ENCODE measurements at regions not wholly inside any gene's neighbourhood (a gene's known extent, or its start where the extent isn't known, plus 50 kb on each side); places are given as distances from the start of the nearest gene placed in this dataset.

- Histone ChIP-seq H3K27ac (ENCODE audit: low read depth, low read length) (no peak overlapping the region), H3K4me2 (ENCODE audit: low read length) (no peak overlapping the region), H3K79me2 (ENCODE audit: control insufficient read depth, insufficient read depth, low read length, poor library complexity) (no peaks in the 10 kb centered on the region), H2BK12ac (ENCODE audit: low read length) (no peak overlapping the region), H2AFZ (ENCODE audit: insufficient read depth, low read length, poor library complexity) (no peak overlapping the region), H3K23ac (ENCODE audit: low read length) (no peak overlapping the region), H3K4me1 (ENCODE audit: control insufficient read depth in 1 of 2, insufficient read depth in 2 of 2, low read length in 2 of 2) (no peaks in the 10 kb centered on the region), H4K91ac (ENCODE audit: low read depth, low read length) (no peak overlapping the region), H2BK120ac (ENCODE audit: insufficient read depth, low read length, poor library complexity) (no peak overlapping the region), H3K4ac (ENCODE audit: low read depth, low read length) (no peak overlapping the region), H3K18ac (ENCODE audit: low read length) (no peak overlapping the region), H2AK5ac (ENCODE audit: low read length) (no peak overlapping the region), H4K8ac (ENCODE audit: low read depth, low read length) (no peak overlapping the region), H2BK5ac (ENCODE audit: low read depth, low read length, poor library complexity) (no peak overlapping the region), H4K12ac (ENCODE audit: low read depth, low read length) (no peak overlapping the region), H3K27me3 (ENCODE audit: insufficient read depth, low read length) (no peaks in the 10 kb centered on the region), H3K9me3 (ENCODE audit: insufficient read depth, low read depth, low read length) (no peaks in the 10 kb centered on the region), H3K79me1 (ENCODE audit: low read length) (no peaks in the 10 kb centered on the region), H3K36me3 (ENCODE audit: control insufficient read depth in 1 of 2, insufficient read depth in 2 of 2, low read length in 2 of 2) (no peaks in the 10 kb centered on the region), H3K4me3 (ENCODE audit: low read depth, low read length) (no peak overlapping the region), H3K14ac (ENCODE audit: low read length) (no peak overlapping the region), H3K9ac (ENCODE audit: low read length) (no peak overlapping the region)
- no CpG with 5 or more reads among the region's 3 CpGs for WGBS (ENCODE audit: extremely low coverage, insufficient coverage, insufficient read length)
- no peak for DNase-seq
Measured at GRCh38 chr4:179855469-179855868, 2387.7 kb upstream of the TENM3 start.

- WGBS (ENCODE audit: extremely low coverage, insufficient coverage, insufficient read length): no CpG with 5 or more reads among the region's 4 CpGs
- no peaks in the 10 kb centered on the region for H3K79me1 ChIP-seq (ENCODE audit: low read length)
- no peak overlapping the region for H3K18ac ChIP-seq (ENCODE audit: low read length)
- no peak overlapping the region for H3K4ac ChIP-seq (ENCODE audit: low read depth, low read length)
- H2AFZ ChIP-seq (ENCODE audit: insufficient read depth, low read length, poor library complexity): no peak overlapping the region
- no peak overlapping the region for H3K23ac ChIP-seq (ENCODE audit: low read length)
- no peak overlapping the region for H2AK5ac ChIP-seq (ENCODE audit: low read length)
- DNase-seq: no peak
- no peaks in the 10 kb centered on the region for H3K79me2 ChIP-seq (ENCODE audit: control insufficient read depth, insufficient read depth, low read length, poor library complexity)
- H2BK120ac ChIP-seq (ENCODE audit: insufficient read depth, low read length, poor library complexity): no peak overlapping the region
- H3K36me3 ChIP-seq (ENCODE audit: control insufficient read depth in 1 of 2, insufficient read depth in 2 of 2, low read length in 2 of 2): no peaks in the 10 kb centered on the region
- no peak overlapping the region for H3K27ac ChIP-seq (ENCODE audit: low read depth, low read length)
- H3K4me1 ChIP-seq (ENCODE audit: control insufficient read depth in 1 of 2, insufficient read depth in 2 of 2, low read length in 2 of 2): no peaks in the 10 kb centered on the region
- no peak overlapping the region for H4K8ac ChIP-seq (ENCODE audit: low read depth, low read length)
- H3K9ac ChIP-seq (ENCODE audit: low read length): no peak overlapping the region
- no peaks in the 10 kb centered on the region for H3K27me3 ChIP-seq (ENCODE audit: insufficient read depth, low read length)
- no peaks in the 10 kb centered on the region for H3K9me3 ChIP-seq (ENCODE audit: insufficient read depth, low read depth, low read length)
- H4K91ac ChIP-seq (ENCODE audit: low read depth, low read length): no peak overlapping the region
- no peak overlapping the region for H3K4me3 ChIP-seq (ENCODE audit: low read depth, low read length)
- H4K12ac ChIP-seq (ENCODE audit: low read depth, low read length): no peak overlapping the region
- no peak overlapping the region for H2BK12ac ChIP-seq (ENCODE audit: low read length)
- no peak overlapping the region for H3K4me2 ChIP-seq (ENCODE audit: low read length)
- no peak overlapping the region for H2BK5ac ChIP-seq (ENCODE audit: low read depth, low read length, poor library complexity)
- no peak overlapping the region for H3K14ac ChIP-seq (ENCODE audit: low read length)
Measured at GRCh38 chr4:179858221-179858620, 2385.0 kb upstream of the TENM3 start.

- no peaks in the 10 kb centered on the region for H3K79me2 ChIP-seq (ENCODE audit: control insufficient read depth, insufficient read depth, low read length, poor library complexity)
- H3K18ac ChIP-seq (ENCODE audit: low read length): no peak overlapping the region
- no peak overlapping the region for H2BK120ac ChIP-seq (ENCODE audit: insufficient read depth, low read length, poor library complexity)
- H2AK5ac ChIP-seq (ENCODE audit: low read length): no peak overlapping the region
- no peak overlapping the region for H2AFZ ChIP-seq (ENCODE audit: insufficient read depth, low read length, poor library complexity)
- H3K4me2 ChIP-seq (ENCODE audit: low read length): no peak overlapping the region
- no peak overlapping the region for H3K27ac ChIP-seq (ENCODE audit: low read depth, low read length)
- H3K9ac ChIP-seq (ENCODE audit: low read length): no peak overlapping the region
- no peak overlapping the region for H2BK5ac ChIP-seq (ENCODE audit: low read depth, low read length, poor library complexity)
- no peak overlapping the region for H3K14ac ChIP-seq (ENCODE audit: low read length)
- H3K36me3 ChIP-seq (ENCODE audit: control insufficient read depth in 1 of 2, insufficient read depth in 2 of 2, low read length in 2 of 2): no peaks in the 10 kb centered on the region
- H3K79me1 ChIP-seq (ENCODE audit: low read length): no peaks in the 10 kb centered on the region
- H3K27me3 ChIP-seq (ENCODE audit: insufficient read depth, low read length): no peaks in the 10 kb centered on the region
- no peaks in the 10 kb centered on the region for H3K9me3 ChIP-seq (ENCODE audit: insufficient read depth, low read depth, low read length)
- H3K23ac ChIP-seq (ENCODE audit: low read length): no peak overlapping the region
- no peak overlapping the region for H3K4me3 ChIP-seq (ENCODE audit: low read depth, low read length)
- H3K4ac ChIP-seq (ENCODE audit: low read depth, low read length): no peak overlapping the region
- no peaks in the 10 kb centered on the region for H3K4me1 ChIP-seq (ENCODE audit: control insufficient read depth in 1 of 2, insufficient read depth in 2 of 2, low read length in 2 of 2)
- DNase-seq: peak; percentile 46 to 78
- WGBS (ENCODE audit: extremely low coverage, insufficient coverage, insufficient read length): no CpG with 5 or more reads among the region's 6 CpGs
- no peak overlapping the region for H2BK12ac ChIP-seq (ENCODE audit: low read length)
- no peak overlapping the region for H4K12ac ChIP-seq (ENCODE audit: low read depth, low read length)
- H4K91ac ChIP-seq (ENCODE audit: low read depth, low read length): no peak overlapping the region
- no peak overlapping the region for H4K8ac ChIP-seq (ENCODE audit: low read depth, low read length)
Measured at GRCh38 chr4:179867300-179867878, 2375.8 kb upstream of the TENM3 start.

GRCh38 chr4:179871726-179872125 is 2371.5 kb upstream of the TENM3 start:
- Histone ChIP-seq H3K27ac (ENCODE audit: low read depth, low read length) (no peak overlapping the region), H3K9ac (ENCODE audit: low read length) (no peak overlapping the region), H3K18ac (ENCODE audit: low read length) (no peak overlapping the region), H2BK12ac (ENCODE audit: low read length) (no peak overlapping the region), H3K23ac (ENCODE audit: low read length) (no peak overlapping the region), H3K27me3 (ENCODE audit: insufficient read depth, low read length) (no peaks in the 10 kb centered on the region), H4K12ac (ENCODE audit: low read depth, low read length) (no peak overlapping the region), H2BK120ac (ENCODE audit: insufficient read depth, low read length, poor library complexity) (no peak overlapping the region), H3K14ac (ENCODE audit: low read length) (no peak overlapping the region), H3K4ac (ENCODE audit: low read depth, low read length) (no peak overlapping the region), H2AFZ (ENCODE audit: insufficient read depth, low read length, poor library complexity) (no peak overlapping the region), H4K91ac (ENCODE audit: low read depth, low read length) (no peak overlapping the region), H3K4me2 (ENCODE audit: low read length) (no peak overlapping the region), H2BK5ac (ENCODE audit: low read depth, low read length, poor library complexity) (no peak overlapping the region), H2AK5ac (ENCODE audit: low read length) (no peak overlapping the region), H3K4me1 (ENCODE audit: control insufficient read depth in 1 of 2, insufficient read depth in 2 of 2, low read length in 2 of 2) (no peaks in the 10 kb centered on the region), H3K36me3 (ENCODE audit: control insufficient read depth in 1 of 2, insufficient read depth in 2 of 2, low read length in 2 of 2) (no peaks in the 10 kb centered on the region), H3K79me1 (ENCODE audit: low read length) (no peaks in the 10 kb centered on the region), H4K8ac (ENCODE audit: low read depth, low read length) (no peak overlapping the region), H3K79me2 (ENCODE audit: control insufficient read depth, insufficient read depth, low read length, poor library complexity) (no peaks in the 10 kb centered on the region), H3K9me3 (ENCODE audit: insufficient read depth, low read depth, low read length) (no peaks in the 10 kb centered on the region), H3K4me3 (ENCODE audit: low read depth, low read length) (no peak overlapping the region)
- WGBS (ENCODE audit: extremely low coverage, insufficient coverage, insufficient read length): no CpG with 5 or more reads among the region's 1 CpG
- DNase-seq: no peak
